Dendritic cell treated with granulocyte-macrophage colony-stimulating factor and Interleukin-4, amounts not matched to agents 40 ng/mL and 50 ng/mL, for 4 days (primary cell): ENCODE measurements at regions not wholly inside any gene's neighbourhood (a gene's known extent, or its start where the extent isn't known, plus 50 kb on each side); places are given as distances from the start of the nearest gene placed in this dataset.

Source experiments
- H3K27ac Mint-ChIP-seq: one replicate; pipeline ENCODE4 v1.8.0; 2022; ENCODE audit warnings: mild to moderate bottlenecking, mixed read lengths
- H3K27me3 Mint-ChIP-seq: one replicate; pipeline ENCODE4 v1.8.0; 2022; ENCODE audit warnings: mild to moderate bottlenecking, mixed read lengths
- H3K36me3 Mint-ChIP-seq: one replicate; pipeline ENCODE4 v1.8.0; 2022; ENCODE audit warnings: low read depth, mixed read lengths
- H3K4me1 Mint-ChIP-seq: one replicate; pipeline ENCODE4 v1.8.0; 2022; ENCODE audit warnings: low read depth, mixed read lengths
- H3K4me3 Mint-ChIP-seq: one replicate; pipeline ENCODE4 v1.8.0; 2022; ENCODE audit warnings: mild to moderate bottlenecking, moderate library complexity, mixed read lengths
- H3K9me3 Mint-ChIP-seq: one replicate; pipeline ENCODE4 v1.8.0; 2022; ENCODE audit warnings: mixed read lengths
- intact Hi-C: fragments of 100-400 bp; cut with micrococcal nuclease; formaldehyde crosslinking; loops from one replicate; pipeline ENCODE4 v1.15.0; 2022

DNA sequence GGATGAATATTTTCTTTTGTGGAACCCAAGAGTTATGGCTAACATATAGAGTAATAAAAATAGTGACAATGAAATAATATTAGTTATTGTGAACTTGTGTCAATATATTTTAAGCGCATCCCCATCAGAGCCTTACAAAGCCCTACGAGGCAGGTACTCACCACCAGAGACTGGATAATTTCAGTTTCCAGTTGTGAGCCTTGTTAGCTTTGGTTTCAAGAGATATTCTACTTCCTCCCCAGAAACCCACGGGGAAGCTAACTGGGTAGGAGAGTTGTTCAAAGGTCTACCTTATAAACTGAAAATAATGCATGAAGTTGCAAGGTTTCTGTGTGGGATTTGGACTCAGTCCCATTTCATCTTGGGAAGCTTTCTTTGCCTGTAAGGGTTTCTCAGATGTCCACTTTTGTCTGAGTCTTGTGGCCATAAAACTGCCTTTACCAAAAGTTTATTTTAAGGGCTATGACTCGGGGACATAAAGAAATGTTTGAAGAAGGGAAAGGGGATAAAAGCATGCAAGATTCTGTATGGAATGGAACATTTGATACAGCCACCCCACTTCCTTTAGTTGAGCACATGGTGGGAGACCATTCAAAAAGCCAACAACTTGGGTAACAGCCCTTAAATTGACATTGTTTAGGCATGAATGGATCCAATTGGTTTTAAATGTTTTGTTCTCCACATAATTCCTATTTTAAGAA lies 57.4 kb upstream of the ANKRD55 start:
- intact Hi-C loops: no loop called here
- Mint-ChIP-seq H3K9me3 (no peaks in the 10 kb centered on the region), H3K4me3 (no peak overlapping the region), H3K36me3 (no peaks in the 10 kb centered on the region), H3K27me3 (no peaks in the 10 kb centered on the region), H3K4me1 (no peaks in the 10 kb centered on the region), H3K27ac (no peak overlapping the region)

DNA sequence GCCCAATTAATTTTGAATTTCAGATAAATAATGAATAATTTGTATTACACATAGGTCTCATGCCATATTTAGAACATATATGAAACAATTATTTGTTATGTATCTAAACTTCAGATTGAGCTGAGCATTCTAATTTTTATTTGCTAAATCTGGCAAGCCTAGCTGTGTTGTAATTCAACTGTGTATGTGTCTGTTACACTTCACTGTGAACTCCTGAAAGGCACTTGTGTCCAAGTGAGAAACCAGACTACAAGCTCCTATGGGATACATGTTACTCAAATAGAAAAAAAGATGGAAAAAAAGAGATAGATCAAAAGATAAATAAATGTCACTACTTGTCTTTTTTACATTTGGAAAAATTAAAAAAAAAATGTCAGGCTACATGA lies 56.5 kb upstream of the ANKRD55 start:
- no peaks in the 10 kb centered on the region for H3K27me3 Mint-ChIP-seq
- H3K9me3 Mint-ChIP-seq: no peaks in the 10 kb centered on the region
- H3K4me3 Mint-ChIP-seq: no peak overlapping the region
- no peak overlapping the region for H3K27ac Mint-ChIP-seq
- H3K4me1 Mint-ChIP-seq: no peaks in the 10 kb centered on the region
- intact Hi-C loops: no loop called here
- no peaks in the 10 kb centered on the region for H3K36me3 Mint-ChIP-seq

DNA sequence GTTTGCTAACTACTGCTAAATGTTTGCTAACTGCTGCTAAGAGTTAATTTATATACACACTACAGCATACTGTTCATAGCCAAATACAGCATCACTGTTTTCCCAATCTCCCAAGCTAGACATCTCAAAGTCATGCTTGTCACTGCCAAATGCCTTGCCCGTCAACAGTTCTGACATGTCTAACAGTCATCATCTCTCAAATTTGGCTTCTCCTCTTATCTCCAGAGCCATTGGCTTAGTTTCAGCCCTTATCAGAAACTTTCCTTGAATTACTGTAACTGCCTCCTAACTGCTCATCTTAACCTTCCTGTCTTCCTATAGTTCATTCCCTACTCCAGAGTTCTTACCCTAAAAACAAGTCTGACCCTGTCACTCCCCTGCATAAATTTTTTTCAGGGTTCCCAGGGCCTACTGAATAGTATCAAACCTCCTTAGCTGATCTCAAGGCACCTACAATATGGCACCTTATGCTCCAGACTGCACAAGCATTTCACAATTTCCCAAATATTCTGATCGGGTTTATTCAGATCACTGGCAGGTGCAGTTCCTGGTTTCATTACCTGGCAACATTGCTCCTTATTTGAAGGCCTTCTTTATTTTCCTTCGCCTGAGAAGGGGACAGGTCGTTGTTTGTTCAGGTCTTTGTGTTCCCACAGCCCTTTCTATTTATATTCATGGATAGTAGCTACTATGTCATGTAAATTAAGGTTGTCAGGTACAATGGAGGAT lies 55.9 kb upstream of the ANKRD55 start:
- H3K4me1 Mint-ChIP-seq: no peaks in the 10 kb centered on the region
- intact Hi-C loops: no loop called here
- no peak overlapping the region for H3K4me3 Mint-ChIP-seq
- H3K27ac Mint-ChIP-seq: no peak overlapping the region
- H3K9me3 Mint-ChIP-seq: no peaks in the 10 kb centered on the region
- no peaks in the 10 kb centered on the region for H3K36me3 Mint-ChIP-seq
- no peaks in the 10 kb centered on the region for H3K27me3 Mint-ChIP-seq

DNA sequence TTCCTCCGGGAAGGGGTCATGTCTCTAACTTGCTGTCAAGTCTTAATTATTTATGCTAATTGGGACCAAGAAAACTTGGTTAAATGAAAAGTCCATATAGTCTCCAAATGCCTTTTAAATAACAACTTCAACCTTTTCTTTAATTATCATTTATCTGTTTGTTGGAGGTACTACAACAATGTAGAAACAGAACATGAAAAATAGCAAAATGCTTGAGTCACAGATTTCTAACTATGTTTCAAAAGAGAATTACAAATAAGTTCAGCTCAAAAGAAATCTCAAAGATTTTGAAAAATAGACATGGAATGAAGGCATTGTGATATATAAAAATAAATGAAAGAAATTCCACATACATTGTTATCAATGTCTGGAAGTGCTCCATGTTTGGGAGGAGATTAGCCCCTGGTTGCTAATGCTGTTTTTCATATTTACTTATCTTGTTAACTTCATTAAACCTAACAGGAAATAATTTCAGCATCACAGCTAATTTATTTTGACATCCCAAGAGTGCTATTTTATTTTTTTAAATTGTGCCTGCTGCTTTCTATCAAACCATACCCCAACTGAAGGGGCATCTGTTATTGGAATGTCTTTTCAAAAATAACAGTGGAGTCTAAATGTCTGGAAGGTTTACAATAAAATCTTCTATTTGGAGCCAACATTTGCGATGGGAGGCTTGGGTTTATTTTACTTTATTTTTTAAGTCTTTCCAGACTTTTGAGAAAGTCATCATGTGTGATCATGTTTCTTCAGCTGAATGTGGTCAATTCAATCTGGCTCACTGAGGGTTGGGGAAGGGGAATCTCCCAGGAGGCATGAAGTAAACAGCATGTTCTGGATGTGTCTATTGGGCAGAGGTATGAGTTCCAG lies 53.1 kb upstream of the ANKRD55 start:
- Mint-ChIP-seq H3K9me3 (no peaks in the 10 kb centered on the region), H3K4me3 (no peak overlapping the region), H3K4me1 (no peaks in the 10 kb centered on the region), H3K27ac (no peak overlapping the region), H3K27me3 (no peaks in the 10 kb centered on the region), H3K36me3 (no peaks in the 10 kb centered on the region)
- intact Hi-C loops: no loop called here

GRCh38 chr5:56282951-56283350 lies 49.8 kb upstream of the ANKRD55 start:
- Mint-ChIP-seq H3K9me3 (no peaks in the 10 kb centered on the region), H3K4me1 (peaks cover 5% of the 10 kb centered on the region), H3K4me3 (no peak overlapping the region), H3K27ac (no peak overlapping the region), H3K36me3 (no peaks in the 10 kb centered on the region), H3K27me3 (no peaks in the 10 kb centered on the region)
- intact Hi-C loops: no loop called here
